ENCODE measurements at regions not wholly inside any gene's neighbourhood (a gene's known extent, or its start where the extent isn't known, plus 50 kb on each side); places are given as distances from the start of the nearest gene placed in this dataset.

DNA sequence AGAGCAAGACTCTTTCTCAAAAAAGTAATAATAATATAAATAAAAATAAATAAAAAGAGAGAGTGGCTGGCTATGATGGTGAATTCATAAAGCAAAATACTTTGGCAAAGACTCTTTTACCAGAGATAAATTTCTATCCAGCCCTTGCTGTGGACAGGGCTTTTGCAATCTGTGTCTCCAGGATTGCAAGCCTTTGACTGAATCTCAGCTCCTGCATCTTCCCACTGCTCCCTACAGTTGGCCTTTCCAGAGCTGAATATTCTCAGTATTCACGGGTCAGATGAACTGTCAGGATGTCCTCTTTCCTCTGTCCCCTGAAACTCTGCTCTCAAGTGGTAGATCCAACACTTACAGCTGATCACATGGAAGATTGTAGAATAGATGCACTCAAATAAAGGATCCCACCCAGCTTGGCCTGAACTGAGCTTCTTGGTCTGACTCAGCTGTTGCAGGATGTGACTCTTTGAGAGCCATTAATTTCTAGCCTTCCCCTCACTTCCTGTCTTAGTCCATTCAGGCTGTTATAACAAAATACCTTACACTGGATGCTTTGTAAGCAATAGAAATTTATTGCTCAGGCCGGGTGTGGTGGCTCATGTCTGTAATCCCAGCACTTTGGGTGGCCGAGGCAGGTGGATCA is 123.4 kb upstream of the GUCY1A1 start:
- TF ChIP-seq EHMT2 (IDR thresholded peaks at IDR 0.05): no peak
- no peak for TF ChIP-seq ZBTB8A (IDR thresholded peaks at IDR 0.05; ENCODE audit: partially characterized antibody)
- no peak for TF ChIP-seq NFE2L1 (tag; IDR thresholded peaks at IDR 0.05; ENCODE audit: borderline replicate concordance, low read depth)
- TF ChIP-seq ZNF12 (CRISPR knock-in tag; IDR thresholded peaks at IDR 0.05): no peak
- TF ChIP-seq, protein P1, sequence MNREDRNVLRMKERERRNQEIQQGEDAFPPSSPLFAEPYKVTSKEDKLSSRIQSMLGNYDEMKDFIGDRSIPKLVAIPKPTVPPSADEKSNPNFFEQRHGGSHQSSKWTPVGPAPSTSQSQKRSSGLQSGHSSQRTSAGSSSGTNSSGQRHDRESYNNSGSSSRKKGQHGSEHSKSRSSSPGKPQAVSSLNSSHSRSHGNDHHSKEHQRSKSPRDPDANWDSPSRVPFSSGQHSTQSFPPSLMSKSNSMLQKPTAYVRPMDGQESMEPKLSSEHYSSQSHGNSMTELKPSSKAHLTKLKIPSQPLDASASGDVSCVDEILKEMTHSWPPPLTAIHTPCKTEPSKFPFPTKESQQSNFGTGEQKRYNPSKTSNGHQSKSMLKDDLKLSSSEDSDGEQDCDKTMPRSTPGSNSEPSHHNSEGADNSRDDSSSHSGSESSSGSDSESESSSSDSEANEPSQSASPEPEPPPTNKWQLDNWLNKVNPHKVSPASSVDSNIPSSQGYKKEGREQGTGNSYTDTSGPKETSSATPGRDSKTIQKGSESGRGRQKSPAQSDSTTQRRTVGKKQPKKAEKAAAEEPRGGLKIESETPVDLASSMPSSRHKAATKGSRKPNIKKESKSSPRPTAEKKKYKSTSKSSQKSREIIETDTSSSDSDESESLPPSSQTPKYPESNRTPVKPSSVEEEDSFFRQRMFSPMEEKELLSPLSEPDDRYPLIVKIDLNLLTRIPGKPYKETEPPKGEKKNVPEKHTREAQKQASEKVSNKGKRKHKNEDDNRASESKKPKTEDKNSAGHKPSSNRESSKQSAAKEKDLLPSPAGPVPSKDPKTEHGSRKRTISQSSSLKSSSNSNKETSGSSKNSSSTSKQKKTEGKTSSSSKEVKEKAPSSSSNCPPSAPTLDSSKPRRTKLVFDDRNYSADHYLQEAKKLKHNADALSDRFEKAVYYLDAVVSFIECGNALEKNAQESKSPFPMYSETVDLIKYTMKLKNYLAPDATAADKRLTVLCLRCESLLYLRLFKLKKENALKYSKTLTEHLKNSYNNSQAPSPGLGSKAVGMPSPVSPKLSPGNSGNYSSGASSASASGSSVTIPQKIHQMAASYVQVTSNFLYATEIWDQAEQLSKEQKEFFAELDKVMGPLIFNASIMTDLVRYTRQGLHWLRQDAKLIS (CRISPR knock-in tag; IDR thresholded peaks at IDR 0.05): no peak
- TF ChIP-seq CTCF (IDR thresholded peaks at IDR 0.05 in 2 of 3, conservative IDR thresholded peaks at IDR 0.05 in 1 of 3; ENCODE audit: insufficient read depth in 2 of 3, low read depth in 1 of 3, low read length in 3 of 3): no peak
- no peak for TF ChIP-seq KDM5B (IDR thresholded peaks at IDR 0.05; ENCODE audit: insufficient replicate concordance, low read depth, low read length)
- TF ChIP-seq U2AF1 (optimal IDR thresholded peaks at IDR 0.05; ENCODE audit: low read depth, low read length): no peak
- TF ChIP-seq ZNF23 (CRISPR knock-in tag; IDR thresholded peaks at IDR 0.05): no peak
- no peak for TF ChIP-seq MAZ (CRISPR knock-in tag; conservative IDR thresholded peaks at IDR 0.05 in 1 of 2, IDR thresholded peaks at IDR 0.05 in 1 of 2)
- TF ChIP-seq ZNF561 (CRISPR knock-in tag; conservative IDR thresholded peaks at IDR 0.05): no peak
- no peak for TF ChIP-seq GTF2A2 (tag; IDR thresholded peaks at IDR 0.05)
- no peak for TF ChIP-seq SAFB (IDR thresholded peaks at IDR 0.05; ENCODE audit: borderline replicate concordance, low read depth, low read length)
- TF ChIP-seq CHD2 (IDR thresholded peaks at IDR 0.05; ENCODE audit: low read depth, low read length): no peak

Measured in K562 (cell line).